K562 (cell line): ENCODE measurements at regions not wholly inside any gene's neighbourhood (a gene's known extent, or its start where the extent isn't known, plus 50 kb on each side); places are given as distances from the start of the nearest gene placed in this dataset.

ENCODE experiments used
- ARNT ChIP-seq, 2 experiments: fragments of 450-650 bp; IDR thresholded peaks; 2 replicates each; pipeline ENCODE4 v1.6.1; 2016; ENCODE audit warnings: mild to moderate bottlenecking in 1 of 2
- ATF2 ChIP-seq: sonication (generic); formaldehyde crosslinking; IDR thresholded peaks from 2 replicates; pipeline ENCODE4 v1.8.1; 2022; ENCODE audit warnings: missing genetic modification reagents
- COPS2 ChIP-seq: fragments of 450-650 bp; conservative IDR thresholded peaks from 2 replicates; pipeline ENCODE4 v1.6.1; 2016; ENCODE audit warnings: mild to moderate bottlenecking, moderate library complexity
- E2F5 ChIP-seq: sonication (generic); formaldehyde crosslinking; IDR thresholded peaks from 2 replicates; pipeline ENCODE4 v1.8.0; 2022; ENCODE audit warnings: mild to moderate bottlenecking, missing genetic modification reagents
- ETS1 ChIP-seq: conservative IDR thresholded peaks from 2 replicates; pipeline ENCODE4 v1.6.1; 2011; ENCODE audit warnings: low read depth, mild to moderate bottlenecking, low read length; ENCODE audit not compliant: control insufficient read depth
- GABPA ChIP-seq: fragments of 200-800 bp; sonication (Bioruptor generic); conservative IDR thresholded peaks from 2 replicates; pipeline ENCODE4 v1.6.1; 2016; ENCODE audit warnings: low read depth, missing genetic modification characterization, missing compliant biosample characterization
- L3MBTL2 ChIP-seq: fragments of 450-650 bp; IDR thresholded peaks from 2 replicates; pipeline ENCODE4 v1.6.1; 2016; ENCODE audit warnings: mild to moderate bottlenecking, moderate library complexity
- MAX ChIP-seq: sonication (generic); formaldehyde crosslinking; IDR thresholded peaks from 2 replicates; pipeline ENCODE4 v1.9.0; 2022; ENCODE audit warnings: mild to moderate bottlenecking, missing genetic modification reagents
- NFXL1 ChIP-seq: fragments of 450-650 bp; formaldehyde crosslinking; IDR thresholded peaks from 2 replicates; pipeline ENCODE4 v1.4.0; 2021; ENCODE audit warnings: mild to moderate bottlenecking
- REST ChIP-seq, 2 experiments: fragments of 450-650 bp; formaldehyde crosslinking in 1 of 2; IDR thresholded peaks; 2 replicates each; pipeline versions ENCODE4 v1.4.0 to v1.6.1; 2014 to 2020; ENCODE audit warnings: mild to moderate bottlenecking in 2 of 2, borderline replicate concordance in 1 of 2, low read depth in 1 of 2
- ZBTB49 ChIP-seq: sonication (generic); formaldehyde crosslinking; IDR thresholded peaks from 2 replicates; pipeline ENCODE4 v1.8.0; 2022; ENCODE audit warnings: missing genetic modification reagents, mild to moderate bottlenecking, borderline replicate concordance
- ZNF274 ChIP-seq: IDR thresholded peaks from 2 replicates; pipeline ENCODE4 v1.6.1; 2011; ENCODE audit warnings: low read depth, mild to moderate bottlenecking, low read length, moderate library complexity, borderline replicate concordance

- TF ChIP-seq GABPA (tag) (peak; percentile 43), MAX (CRISPR knock-in tag) (peak; percentile 48), ETS1 (0 out of 2 replicates have a peak, but pooled peaks have one; percentile 48), ATF2 (CRISPR knock-in tag) (no peak), ZBTB49 (CRISPR knock-in tag) (no peak), ZNF274 (no peak), E2F5 (CRISPR knock-in tag) (0 out of 2 replicates have a peak, but pooled peaks have one; percentile 23), L3MBTL2 (0 out of 2 replicates have a peak, but pooled peaks have one; percentile 39), NFXL1 (no peak), COPS2 (no peak), ARNT (IDR thresholded peaks at IDR 0.05) (no peak), REST (IDR thresholded peaks at IDR 0.05; ENCODE audit: borderline replicate concordance) (peak; percentile 32), REST (CRISPR knock-in tag; IDR thresholded peaks at IDR 0.05; ENCODE audit: low read depth) (no peak)
Measured at GRCh38 chr12:124509676-124510300, 57.6 kb downstream of the NCOR2 start (continued).
